ENCODE measurements at regions not wholly inside any gene's neighbourhood (a gene's known extent, or its start where the extent isn't known, plus 50 kb on each side); places are given as distances from the start of the nearest gene placed in this dataset.

GRCh38 chr1:163656095-163656759, 334.5 kb downstream of the NUF2 start:
- no peak for DNase-seq (ENCODE audit: low spot score)

DNA sequence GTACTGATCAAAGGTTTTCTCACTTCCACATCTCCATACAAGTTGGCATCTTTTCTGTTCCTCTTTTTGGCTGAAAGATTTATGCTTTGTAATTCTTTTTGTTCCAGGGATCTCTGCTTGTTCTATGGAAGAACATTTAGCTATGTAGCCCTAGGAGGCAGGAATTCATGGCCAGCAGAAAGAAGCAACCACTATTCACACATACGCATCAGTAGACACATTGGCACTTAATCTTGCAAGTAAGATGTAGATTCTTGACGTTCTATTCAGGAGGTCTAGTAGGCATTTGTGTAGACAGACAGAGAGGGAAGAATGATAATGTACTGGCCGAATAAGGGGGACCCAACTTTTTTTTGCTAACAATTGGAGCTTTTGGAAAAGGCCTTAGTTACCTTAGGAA, 336.0 kb downstream of the NUF2 start:
- no peak for DNase-seq (ENCODE audit: low spot score)

- no peak for DNase-seq (ENCODE audit: low spot score)
Measured at GRCh38 chr1:163661391-163661790, 339.6 kb downstream of the NUF2 start.

DNA sequence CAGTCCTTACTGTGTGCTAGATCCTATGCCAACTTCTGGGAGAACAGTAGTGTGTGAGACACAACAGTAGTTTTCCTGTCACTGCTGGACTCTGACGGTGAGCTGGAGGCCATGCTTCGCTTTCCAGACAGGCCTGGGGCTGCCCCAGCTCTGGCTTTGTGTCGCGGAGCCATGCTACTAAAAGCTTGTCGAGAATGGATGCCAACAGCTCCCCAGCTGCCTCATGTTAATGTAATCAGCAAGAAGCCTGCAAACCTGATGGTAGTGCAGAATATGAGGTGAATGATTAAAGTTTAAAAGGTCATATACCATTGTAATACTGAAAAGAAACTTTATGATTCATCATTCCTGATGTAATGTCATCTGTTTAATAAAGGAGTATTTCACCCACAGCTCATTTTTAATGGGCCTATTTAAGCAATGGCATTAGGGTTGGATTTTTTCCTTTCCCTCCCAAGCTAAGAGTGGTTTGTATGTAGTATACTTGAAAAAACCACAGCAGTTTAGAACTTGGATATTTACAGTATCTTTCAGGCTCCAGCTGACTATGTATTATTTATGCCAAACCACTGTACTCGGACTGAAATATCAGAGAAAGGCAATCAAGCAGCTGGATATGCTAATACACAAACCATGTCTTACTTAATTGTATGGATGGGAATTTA, 343.0 kb downstream of the NUF2 start:
- no peak for DNase-seq (ENCODE audit: low spot score)

DNA sequence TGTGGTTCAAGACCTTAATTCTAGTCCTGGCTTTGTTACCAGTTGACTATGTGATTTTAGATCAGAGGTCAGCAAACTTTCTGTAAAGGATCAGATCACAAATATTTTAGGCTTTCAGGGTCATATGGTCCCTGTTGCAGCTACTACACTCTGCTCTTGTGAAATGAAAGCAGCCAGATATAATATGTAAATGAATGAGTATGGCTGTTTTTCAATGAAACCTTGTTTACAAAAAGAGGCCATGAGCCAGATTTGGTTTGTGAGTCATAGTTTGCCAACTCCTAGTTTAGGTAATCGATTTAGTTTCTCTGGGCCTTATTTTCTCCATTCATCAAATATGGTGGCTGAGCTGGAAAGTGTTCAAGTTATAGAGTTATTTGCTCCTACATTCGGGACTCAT, 346.7 kb downstream of the NUF2 start:
- no peak for DNase-seq (ENCODE audit: low spot score)

DNA sequence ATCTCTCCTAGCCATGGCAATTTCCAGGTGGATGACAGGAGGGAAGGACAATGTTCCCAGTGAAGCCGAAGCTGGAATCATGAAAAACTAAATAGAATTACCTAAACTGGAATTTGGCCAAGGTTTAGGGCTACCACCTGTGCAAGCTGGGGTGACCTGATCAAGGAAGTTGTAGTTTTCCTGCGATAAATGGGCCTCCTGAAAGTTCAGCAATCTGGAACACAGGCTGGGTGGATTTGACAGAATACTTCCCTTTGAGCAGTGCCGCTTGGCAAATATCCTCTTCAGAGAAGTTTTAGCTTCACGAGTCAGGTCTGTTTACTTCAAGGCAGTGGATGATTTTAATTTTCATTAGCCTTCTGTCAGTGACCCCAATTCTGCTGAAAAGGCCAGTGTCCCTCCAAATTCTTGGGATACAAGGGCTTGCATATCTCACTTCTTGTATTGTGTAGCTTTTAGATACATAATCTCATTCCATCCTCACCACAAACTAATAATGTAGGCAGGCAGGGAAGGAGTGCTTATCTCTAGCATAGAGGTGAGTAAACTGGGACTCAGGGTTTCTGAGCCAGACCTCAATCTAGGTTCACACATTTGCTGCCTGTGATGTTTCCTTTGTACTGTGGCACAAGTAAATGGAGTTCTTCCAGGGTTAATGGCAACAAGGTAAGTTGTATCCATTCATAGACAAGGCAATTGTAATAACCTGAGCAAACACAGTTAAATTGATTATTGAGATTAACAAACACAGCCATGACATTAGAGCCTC, 349.4 kb downstream of the NUF2 start:
- no peak for DNase-seq (ENCODE audit: low spot score)

DNA sequence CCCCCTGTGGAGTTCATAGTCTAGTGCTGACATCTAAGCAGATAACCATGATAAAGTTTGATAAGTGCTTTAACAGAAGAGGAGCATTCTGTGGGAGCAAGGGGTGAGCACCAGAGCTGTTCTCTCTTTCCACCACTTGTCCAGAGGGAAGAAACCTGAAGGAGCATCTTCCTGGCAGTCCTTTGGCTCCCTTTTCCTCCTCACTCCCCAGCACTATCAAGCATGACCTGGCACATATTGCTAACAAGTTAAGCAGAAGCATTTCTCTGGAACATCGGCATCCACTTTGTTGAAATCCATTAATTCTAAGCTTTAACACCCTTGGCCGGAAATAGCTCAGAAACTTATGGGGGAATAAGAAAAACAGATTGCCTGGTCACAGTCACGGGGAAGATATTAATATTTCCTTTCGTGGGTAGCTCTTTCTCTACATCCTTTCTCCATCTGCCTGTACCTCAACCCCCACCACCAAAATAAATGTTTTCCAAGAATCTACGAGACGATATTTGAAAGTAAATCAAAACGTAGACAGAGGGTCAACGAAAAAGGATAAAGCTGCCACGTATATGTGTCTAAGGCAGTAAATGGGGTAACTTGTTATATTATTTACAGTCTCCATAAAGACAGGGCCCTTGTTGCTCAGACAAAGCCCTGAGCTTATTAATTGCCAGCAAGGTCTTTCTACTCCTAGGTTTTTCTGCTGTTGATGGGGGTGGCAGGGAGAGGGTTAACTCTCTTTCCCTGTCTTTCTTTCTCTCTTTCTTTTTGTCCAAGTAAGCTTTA, 351.4 kb downstream of the NUF2 start:
- DNase-seq (ENCODE audit: low spot score) = no peak

DNA sequence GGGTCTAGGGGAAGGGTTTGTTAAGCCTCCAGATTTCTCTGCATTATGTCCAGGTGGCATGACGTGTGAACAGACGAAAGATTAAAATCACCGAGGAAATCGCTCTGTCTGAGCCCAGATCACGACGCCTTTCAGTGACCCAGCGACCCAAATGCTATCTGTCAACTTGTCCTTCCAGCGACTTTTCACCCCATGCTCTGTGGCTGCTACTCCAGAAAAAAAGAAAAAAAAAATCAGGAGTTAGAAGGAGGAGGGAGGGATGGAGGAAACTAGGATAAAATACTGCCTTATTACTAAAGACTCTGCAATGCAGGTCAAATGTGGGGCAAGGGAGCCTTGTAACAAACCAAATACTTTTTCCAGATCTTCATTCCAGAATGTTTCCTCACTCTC, 352.0 kb downstream of the NUF2 start:
- no peak for DNase-seq (ENCODE audit: low spot score)

GRCh38 chr1:163674236-163674635, 352.5 kb downstream of the NUF2 start:
- DNase-seq (ENCODE audit: low spot score) = no peak

- no peak for DNase-seq (ENCODE audit: low spot score)
Measured at GRCh38 chr1:163684785-163685184, 363.0 kb downstream of the NUF2 start.

DNA sequence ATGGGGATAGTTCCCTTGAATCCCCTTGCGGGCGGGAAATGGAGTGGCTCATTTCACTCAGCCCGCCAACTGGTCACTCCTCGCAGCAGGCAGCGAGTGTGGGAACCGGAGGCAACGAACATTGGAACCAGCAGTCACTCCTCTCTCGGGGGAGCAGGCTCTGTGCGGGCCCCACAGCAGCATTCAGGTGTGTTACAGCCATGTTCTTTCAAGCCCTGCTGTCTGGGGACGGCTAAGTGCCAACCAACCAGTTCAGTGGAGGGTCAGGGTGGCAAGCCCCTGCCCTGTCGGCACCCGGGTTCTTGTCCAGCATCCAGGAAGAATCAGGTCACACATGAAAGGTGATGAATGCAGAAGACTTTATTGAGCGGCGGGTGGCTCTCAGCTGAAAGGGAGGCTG, 370.5 kb downstream of the NUF2 start:
- no peak for DNase-seq (ENCODE audit: low spot score)

DNA sequence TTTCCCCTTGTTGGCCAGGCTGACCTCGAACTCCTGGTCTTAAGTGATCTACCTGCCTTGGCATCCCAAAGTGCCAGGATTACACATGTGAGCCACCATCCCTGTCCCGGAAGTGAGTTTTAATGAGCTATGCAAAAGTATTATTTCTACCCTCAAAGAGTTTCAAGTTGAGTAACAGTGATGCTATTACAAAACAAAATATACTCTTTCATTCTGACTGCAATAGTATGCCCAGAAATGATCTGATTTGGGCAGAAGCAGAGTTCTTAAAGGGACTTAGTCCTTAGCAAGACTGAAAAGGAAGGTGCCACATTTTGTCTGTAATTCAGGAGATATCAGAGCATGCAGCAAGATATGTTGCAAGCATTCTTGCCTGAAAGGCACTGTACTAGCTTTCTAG, 375.4 kb downstream of the NUF2 start:
- no peak for DNase-seq (ENCODE audit: low spot score)

- no peak for DNase-seq (ENCODE audit: low spot score)
Measured at GRCh38 chr1:163701783-163702374, 380.1 kb downstream of the NUF2 start.

- DNase-seq (ENCODE audit: low spot score) = no peak
Measured at GRCh38 chr1:163703794-163704193, 382.0 kb downstream of the NUF2 start.

GRCh38 chr1:163706915-163707314, 385.2 kb downstream of the NUF2 start:
- no peak for DNase-seq (ENCODE audit: low spot score)

- no peak for DNase-seq (ENCODE audit: low spot score)
Measured at GRCh38 chr1:163709636-163710035, 387.9 kb downstream of the NUF2 start.

GRCh38 chr1:163712321-163712720, 390.6 kb downstream of the NUF2 start:
- DNase-seq (ENCODE audit: low spot score) = no peak

DNA sequence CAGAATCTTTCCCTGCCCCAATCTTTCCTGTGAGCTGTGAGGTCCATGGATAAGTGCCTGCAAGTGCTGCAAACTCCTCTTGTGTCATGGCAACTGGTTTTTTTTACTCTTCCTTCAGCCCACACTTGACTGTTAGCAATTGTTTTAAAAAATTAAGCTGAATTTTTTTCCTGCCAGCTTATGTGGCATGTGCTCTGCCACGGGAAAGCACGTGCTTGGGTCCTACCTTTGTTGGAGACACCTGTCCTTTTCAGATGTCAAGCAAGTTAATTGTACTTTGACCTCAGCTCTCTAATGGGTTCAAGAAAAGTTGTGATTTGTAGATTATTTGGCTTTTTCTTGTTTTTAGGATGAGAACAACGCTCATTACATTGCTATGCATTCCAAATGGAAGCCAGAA, 398.5 kb downstream of the NUF2 start:
- no peak for DNase-seq (ENCODE audit: low spot score)

DNA sequence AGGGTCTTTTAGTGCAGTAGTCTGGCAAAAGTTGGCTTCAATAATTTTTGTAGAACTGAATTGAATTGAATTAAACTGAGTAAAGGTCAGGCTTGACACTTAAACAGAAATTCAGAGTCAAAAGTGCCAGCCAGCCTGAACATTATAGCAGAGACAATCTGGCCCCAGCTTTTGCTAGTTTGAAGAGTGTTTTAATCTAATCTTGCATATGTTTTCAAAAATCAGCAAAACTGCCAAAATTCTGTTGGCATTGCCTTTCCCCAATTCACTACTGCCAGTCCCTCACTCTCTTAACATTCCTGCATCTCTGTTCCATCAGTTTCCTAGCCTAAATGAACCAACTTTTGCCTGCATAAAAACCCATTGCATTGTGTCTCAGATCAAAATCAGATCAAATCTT, 403.8 kb downstream of the NUF2 start:
- DNase-seq (ENCODE audit: low spot score) = no peak

- DNase-seq (ENCODE audit: low spot score) = no peak
Measured at GRCh38 chr1:163730411-163730821, 408.7 kb downstream of the NUF2 start.

GRCh38 chr1:163737261-163737660, 415.5 kb downstream of the NUF2 start:
- no peak for DNase-seq (ENCODE audit: low spot score)

GRCh38 chr1:163744301-163744887, 422.6 kb downstream of the NUF2 start:
- no peak for DNase-seq (ENCODE audit: low spot score)

Measured in SW480 (cell line).